Activated naive CD8-positive, alpha-beta T cell treated with anti-CD3 and anti-CD28 coated beads, Interleukin-2, amount 50 U/mL, for 24 hours (primary cell): ENCODE measurements at regions not wholly inside any gene's neighbourhood (a gene's known extent, or its start where the extent isn't known, plus 50 kb on each side); places are given as distances from the start of the nearest gene placed in this dataset.
"Not testable (repeated sequence)": the region's sequence is repeated elsewhere in the genome, so short reads cannot be mapped to it uniquely, and the experiment has no call there.

Experiments used
- ATAC-seq: fragments of 150-1000 bp; cut with Tn5 transposase; one replicate; pipeline ENCODE4 v1.10.0; 2021
- DNase-seq: peaks from one replicate; pipeline ENCODE4 v3.0.0; 2021
- H3K27ac Mint-ChIP-seq: one replicate; pipeline ENCODE4 v1.8.0; 2021; ENCODE audit warnings: mild to moderate bottlenecking, mixed read lengths
- H3K27me3 Mint-ChIP-seq: one replicate; pipeline ENCODE4 v1.8.0; 2021; ENCODE audit warnings: mixed read lengths
- H3K36me3 Mint-ChIP-seq: one replicate; pipeline ENCODE4 v1.8.0; 2021; ENCODE audit warnings: low read depth, mixed read lengths
- H3K4me1 Mint-ChIP-seq: one replicate; pipeline ENCODE4 v1.8.0; 2021; ENCODE audit warnings: mixed read lengths
- H3K4me3 Mint-ChIP-seq: one replicate; pipeline ENCODE4 v1.8.0; 2021; ENCODE audit warnings: mild to moderate bottlenecking, moderate library complexity, mixed read lengths
- H3K9me3 Mint-ChIP-seq: one replicate; pipeline ENCODE4 v1.8.0; 2021; ENCODE audit warnings: mixed read lengths

DNA sequence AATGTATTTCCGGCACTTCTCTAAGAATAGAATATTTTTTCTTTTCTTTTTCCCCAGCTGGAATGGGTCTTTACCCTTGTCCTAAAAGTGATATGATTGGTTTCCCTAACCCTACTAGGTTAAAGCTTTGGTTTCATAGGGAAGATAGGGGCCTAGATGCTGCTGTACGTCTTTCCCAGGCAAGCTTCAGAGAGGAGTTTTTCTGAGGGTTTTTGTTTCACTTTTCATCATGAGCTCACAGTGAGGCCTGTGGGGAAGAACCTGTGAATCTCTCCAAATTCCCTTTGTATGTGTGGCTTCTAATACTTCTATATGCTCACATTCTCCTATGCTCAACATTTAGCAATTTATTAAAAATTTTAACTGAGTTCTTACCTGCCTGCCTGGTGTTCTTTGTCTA is 320.0 kb upstream of the PCDH18 start:
- H3K9me3 Mint-ChIP-seq: peaks cover 6% of the 10 kb centered on the region
- H3K4me1 Mint-ChIP-seq: no peaks in the 10 kb centered on the region
- H3K27me3 Mint-ChIP-seq: no peaks in the 10 kb centered on the region
- no peak for DNase-seq
- no peak overlapping the region for H3K4me3 Mint-ChIP-seq
- ATAC-seq: no peak
- no peaks in the 10 kb centered on the region for H3K36me3 Mint-ChIP-seq
- no peak overlapping the region for H3K27ac Mint-ChIP-seq

DNA sequence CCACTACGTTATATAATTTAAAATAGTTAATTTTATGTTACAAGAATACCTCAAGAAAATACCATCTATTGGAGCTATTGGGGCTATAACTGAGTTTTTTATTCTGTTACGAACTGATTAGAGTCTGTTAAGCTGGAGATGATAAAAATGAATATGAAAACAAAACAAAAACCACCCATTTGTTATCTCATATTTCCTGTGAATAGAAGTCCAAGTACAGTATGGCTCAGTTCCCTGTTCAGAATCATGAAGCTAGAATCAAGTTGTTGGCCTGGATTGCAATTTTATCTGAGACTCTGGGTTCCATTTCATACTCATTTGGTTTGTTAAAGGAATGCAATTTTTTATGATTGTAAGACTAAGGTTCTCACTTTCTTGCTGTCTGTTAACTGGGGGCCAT is 319.1 kb upstream of the PCDH18 start:
- Mint-ChIP-seq H3K4me1 (no peaks in the 10 kb centered on the region), H3K36me3 (no peaks in the 10 kb centered on the region), H3K27me3 (no peaks in the 10 kb centered on the region), H3K9me3 (peaks cover 6% of the 10 kb centered on the region), H3K27ac (no peak overlapping the region), H3K4me3 (no peak overlapping the region)
- DNase-seq (no peak), ATAC-seq (no peak)

DNA sequence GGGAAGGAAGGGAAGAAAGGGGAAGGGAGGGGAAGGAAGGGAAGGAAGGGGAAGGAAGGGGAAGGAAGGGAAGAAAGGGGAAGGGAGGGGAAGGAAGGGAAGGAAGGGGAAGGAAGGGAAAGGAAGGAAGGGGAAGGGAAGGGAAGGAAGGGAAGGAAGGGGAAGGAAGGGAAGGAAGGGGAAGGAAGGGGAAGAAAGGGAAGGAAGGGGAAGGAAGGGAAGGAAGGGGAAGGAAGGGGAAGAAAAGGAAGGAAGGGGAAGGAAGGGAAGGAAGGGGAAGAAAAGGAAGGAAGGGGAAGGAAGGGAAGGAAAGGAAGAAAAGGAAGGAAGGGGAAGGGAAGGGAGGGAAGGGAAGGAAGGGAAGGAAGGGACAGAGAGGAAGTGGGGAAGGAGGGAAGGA is 295.7 kb upstream of the PCDH18 start:
- DNase-seq, H3K27ac Mint-ChIP-seq, H3K4me3 Mint-ChIP-seq, H3K4me1 Mint-ChIP-seq, H3K27me3 Mint-ChIP-seq, H3K36me3 Mint-ChIP-seq, ATAC-seq: not testable (repeated sequence)
- H3K9me3 Mint-ChIP-seq: peaks cover 14% of the 10 kb centered on the region

DNA sequence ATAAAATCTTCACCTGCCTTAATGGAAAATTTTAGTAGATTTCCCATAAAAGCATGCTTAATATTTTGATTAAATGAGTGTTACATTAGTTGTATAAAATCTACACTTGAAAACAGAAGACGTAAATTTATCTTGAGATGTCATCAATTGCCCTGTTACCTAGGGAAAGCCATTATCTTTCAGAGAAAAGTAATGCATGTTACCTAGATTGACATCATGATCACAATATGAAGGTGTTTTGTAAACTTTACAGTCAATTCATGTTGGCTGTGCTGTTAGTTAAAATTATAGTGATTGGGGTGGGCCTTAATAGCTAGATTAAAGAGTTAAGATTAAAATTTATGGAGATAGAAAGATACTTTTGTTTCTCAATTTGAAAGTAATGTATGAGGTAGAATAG is 293.2 kb upstream of the PCDH18 start:
- Mint-ChIP-seq H3K4me1 (no peaks in the 10 kb centered on the region), H3K27me3 (no peaks in the 10 kb centered on the region)
- no peak for ATAC-seq

DNA sequence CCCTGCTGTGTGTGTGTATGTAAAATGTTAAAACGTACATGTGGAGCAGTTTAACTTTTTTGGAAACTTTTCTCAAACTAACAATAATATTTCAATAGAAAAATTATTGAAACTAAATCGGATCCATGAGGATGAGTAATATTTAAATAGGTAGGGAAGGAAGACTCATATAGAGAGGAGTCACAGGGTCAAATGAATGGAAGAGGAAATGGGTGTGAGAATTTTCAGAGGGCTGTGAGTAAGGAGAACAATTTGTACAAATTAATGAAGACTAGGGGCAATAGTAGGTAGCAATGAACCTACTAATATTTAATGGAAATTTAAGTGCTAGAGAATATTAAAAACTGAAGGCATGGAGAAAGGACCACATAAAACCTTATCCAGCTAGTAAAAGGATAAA is 290.7 kb upstream of the PCDH18 start:
- no peak for DNase-seq
- Mint-ChIP-seq H3K9me3 (no peaks in the 10 kb centered on the region), H3K36me3 (no peaks in the 10 kb centered on the region), H3K27ac (no peak overlapping the region), H3K4me1 (no peaks in the 10 kb centered on the region), H3K4me3 (no peak overlapping the region), H3K27me3 (no peaks in the 10 kb centered on the region)
- no peak for ATAC-seq

More for the DNA sequence above, 293.2 kb upstream of the PCDH18 start:
- DNase-seq: no peak
- no peaks in the 10 kb centered on the region for H3K36me3 Mint-ChIP-seq
- H3K27ac Mint-ChIP-seq: no peak overlapping the region
- peaks cover 4% of the 10 kb centered on the region for H3K9me3 Mint-ChIP-seq
- H3K4me3 Mint-ChIP-seq: no peak overlapping the region

DNA sequence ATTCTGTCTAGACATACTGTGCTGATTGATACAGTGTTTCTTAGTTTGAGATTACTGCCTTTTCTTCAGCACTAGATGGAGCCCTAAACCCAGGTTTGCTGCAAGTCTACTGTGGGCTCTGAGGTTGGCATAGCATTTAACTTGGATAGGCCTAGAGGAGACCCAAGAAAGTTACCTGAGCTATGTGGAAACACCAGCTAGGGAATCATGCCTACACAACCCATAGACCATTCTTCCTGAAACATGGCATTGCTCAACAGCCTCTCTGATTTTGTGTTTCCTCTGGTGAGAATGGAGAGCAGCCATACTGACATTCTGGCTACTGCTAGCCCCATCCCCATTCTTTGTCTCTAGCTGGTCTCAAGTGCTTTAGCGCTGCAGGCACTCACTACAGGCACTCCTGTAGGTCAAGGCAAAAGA is 287.7 kb upstream of the PCDH18 start:
- no peak for DNase-seq
- H3K4me3 Mint-ChIP-seq: no peak overlapping the region
- H3K4me1 Mint-ChIP-seq: no peaks in the 10 kb centered on the region
- no peaks in the 10 kb centered on the region for H3K9me3 Mint-ChIP-seq
- peak; percentile 43 for ATAC-seq
- H3K27ac Mint-ChIP-seq: no peak overlapping the region
- no peaks in the 10 kb centered on the region for H3K27me3 Mint-ChIP-seq
- H3K36me3 Mint-ChIP-seq: no peaks in the 10 kb centered on the region

DNA sequence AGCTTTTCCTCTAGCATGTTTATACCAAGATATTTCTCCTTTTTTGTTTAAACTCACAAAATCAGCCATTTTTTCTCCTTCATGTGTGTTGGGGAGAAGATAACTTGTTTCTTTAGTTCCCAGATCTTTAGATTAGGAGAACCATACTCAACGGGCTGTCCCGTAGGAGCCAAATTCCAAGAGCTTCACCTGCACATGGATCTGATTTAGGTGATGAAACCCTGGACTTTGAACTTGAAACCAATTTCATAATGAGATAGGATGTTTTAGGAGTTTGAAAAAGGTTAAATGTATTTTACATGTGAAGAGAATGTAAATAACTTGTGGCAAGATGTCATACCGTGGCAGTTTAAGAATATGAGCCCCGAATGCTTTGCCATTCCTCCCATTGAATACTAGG is 280.0 kb upstream of the PCDH18 start:
- ATAC-seq (no peak), DNase-seq (no peak)
- H3K27ac Mint-ChIP-seq: no peak overlapping the region
- no peaks in the 10 kb centered on the region for H3K27me3 Mint-ChIP-seq
- no peaks in the 10 kb centered on the region for H3K9me3 Mint-ChIP-seq
- H3K36me3 Mint-ChIP-seq: no peaks in the 10 kb centered on the region
- no peak overlapping the region for H3K4me3 Mint-ChIP-seq
- H3K4me1 Mint-ChIP-seq: no peaks in the 10 kb centered on the region

DNA sequence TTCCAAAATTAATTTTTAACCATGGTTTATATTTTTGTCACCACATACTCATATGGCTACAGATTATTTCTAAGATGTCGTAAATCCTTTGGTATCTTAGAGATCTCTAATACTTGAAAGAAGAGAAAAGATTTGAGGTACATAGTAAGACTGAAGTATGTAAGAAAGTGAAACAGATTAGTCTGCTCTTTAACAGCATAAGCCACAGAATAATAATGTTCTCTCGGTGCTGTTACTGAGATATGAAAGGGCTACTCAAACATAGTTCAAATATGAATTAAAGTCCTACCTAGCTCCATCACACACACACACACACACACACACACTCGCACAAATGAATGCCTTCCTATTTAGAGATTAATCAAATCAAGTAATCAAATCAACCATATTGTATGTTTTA is 274.1 kb upstream of the PCDH18 start:
- H3K4me3 Mint-ChIP-seq: no peak overlapping the region
- no peaks in the 10 kb centered on the region for H3K9me3 Mint-ChIP-seq
- H3K27me3 Mint-ChIP-seq: no peaks in the 10 kb centered on the region

DNA sequence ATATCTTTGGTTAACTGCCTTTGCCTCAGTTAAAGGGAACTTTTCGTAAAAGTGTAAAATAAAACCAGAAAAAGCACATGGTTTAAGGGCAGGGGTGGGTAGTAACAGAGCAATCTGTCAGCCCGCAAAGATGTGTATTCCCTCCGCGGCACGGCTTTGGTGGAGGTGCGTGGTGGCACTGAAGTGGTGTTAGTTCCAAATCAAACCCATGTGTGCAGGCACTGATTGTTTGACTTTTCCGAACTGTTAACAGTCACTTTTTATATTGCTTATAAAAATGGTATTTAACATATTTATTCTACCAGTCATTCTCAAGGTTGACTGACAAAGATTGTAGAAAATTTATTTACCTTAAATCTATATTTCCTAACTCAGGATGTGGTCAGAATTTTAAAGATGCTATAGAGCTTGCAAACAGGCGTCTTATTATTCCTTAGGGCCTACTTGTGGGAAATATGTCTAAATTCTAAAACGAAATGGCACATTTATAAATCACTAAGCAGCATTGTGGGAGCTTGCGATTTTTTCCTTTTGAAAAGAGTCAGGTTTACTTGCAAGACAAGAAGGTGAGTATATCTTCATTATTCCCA is 272.7 kb upstream of the PCDH18 start:
- H3K4me3 Mint-ChIP-seq: no peak overlapping the region
- H3K27me3 Mint-ChIP-seq: no peaks in the 10 kb centered on the region
- H3K27ac Mint-ChIP-seq: no peak overlapping the region
- DNase-seq (no peak), ATAC-seq (no peak)
- no peaks in the 10 kb centered on the region for H3K4me1 Mint-ChIP-seq
- no peaks in the 10 kb centered on the region for H3K9me3 Mint-ChIP-seq
- no peaks in the 10 kb centered on the region for H3K36me3 Mint-ChIP-seq

More for the DNA sequence above, 274.1 kb upstream of the PCDH18 start:
- no peaks in the 10 kb centered on the region for H3K36me3 Mint-ChIP-seq
- H3K27ac Mint-ChIP-seq: no peak overlapping the region
- no peak for DNase-seq
- H3K4me1 Mint-ChIP-seq: no peaks in the 10 kb centered on the region
- no peak for ATAC-seq

DNA sequence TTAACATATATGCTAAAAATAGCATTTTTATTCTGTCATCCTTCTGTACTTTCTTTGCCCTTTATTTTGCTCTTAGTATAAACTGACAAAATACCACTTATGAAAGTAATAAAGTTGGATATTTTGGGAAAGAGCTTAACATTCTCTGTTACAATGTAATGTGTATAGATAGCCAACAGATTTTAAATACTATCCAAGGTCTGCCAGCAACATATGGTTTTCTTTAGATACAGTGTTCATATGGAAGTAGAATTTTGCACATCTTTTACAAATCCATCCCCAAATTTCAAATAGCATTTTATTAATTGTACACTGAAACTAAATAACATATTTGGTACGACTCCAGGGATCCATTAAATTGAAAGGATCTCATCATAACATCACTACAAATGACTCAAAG is 268.6 kb upstream of the PCDH18 start:
- Mint-ChIP-seq H3K36me3 (no peaks in the 10 kb centered on the region), H3K9me3 (no peaks in the 10 kb centered on the region), H3K4me3 (no peak overlapping the region), H3K27ac (no peak overlapping the region), H3K27me3 (no peaks in the 10 kb centered on the region), H3K4me1 (no peaks in the 10 kb centered on the region)
- ATAC-seq (no peak), DNase-seq (no peak)

DNA sequence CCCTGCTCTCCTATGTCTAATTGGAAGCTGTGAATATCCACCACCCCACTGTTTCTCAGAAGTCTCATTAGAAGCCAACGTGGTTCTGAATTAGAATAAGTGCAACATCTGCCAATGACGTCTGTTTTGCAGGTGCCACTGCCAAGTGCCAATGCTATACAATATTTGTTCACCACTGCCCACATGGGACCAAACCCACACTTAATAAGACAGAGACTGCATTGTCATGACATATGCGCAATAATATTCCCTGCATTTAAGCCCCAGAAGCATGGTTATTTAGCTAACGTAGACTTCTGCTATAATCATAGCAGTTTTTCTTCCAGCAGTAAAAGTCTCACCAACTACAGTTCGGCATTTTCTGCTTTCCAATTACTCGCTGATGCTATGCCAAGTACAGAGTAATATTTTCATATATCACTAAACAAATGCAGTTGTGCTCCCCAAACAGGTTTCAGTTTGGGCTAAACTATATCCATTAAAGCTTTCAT is 262.5 kb upstream of the PCDH18 start:
- no peaks in the 10 kb centered on the region for H3K9me3 Mint-ChIP-seq

DNA sequence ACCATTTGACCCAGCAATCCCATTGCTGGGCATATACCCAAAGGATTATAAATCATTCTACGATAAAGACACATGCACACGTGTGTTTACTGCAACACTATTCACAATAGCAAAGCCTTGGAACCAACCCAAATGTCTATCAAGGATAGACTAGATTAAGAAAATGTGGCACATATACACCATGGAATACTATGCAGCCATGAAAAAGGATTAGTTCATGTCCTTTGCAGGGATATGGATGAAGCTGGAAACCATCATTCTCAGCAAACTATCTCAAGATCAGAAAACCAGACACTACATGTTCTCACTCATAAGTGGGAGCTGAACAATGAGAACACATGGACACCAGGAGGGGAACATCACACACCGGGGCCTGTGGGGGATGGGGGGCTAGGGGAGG is 257.0 kb upstream of the PCDH18 start:
- not testable (repeated sequence) for H3K4me1 Mint-ChIP-seq, H3K4me3 Mint-ChIP-seq, ATAC-seq, H3K27me3 Mint-ChIP-seq, H3K27ac Mint-ChIP-seq, H3K9me3 Mint-ChIP-seq, DNase-seq, H3K36me3 Mint-ChIP-seq

More for the DNA sequence above, 262.5 kb upstream of the PCDH18 start:
- Mint-ChIP-seq H3K4me1 (no peaks in the 10 kb centered on the region), H3K27me3 (no peaks in the 10 kb centered on the region), H3K4me3 (no peak overlapping the region), H3K27ac (no peak overlapping the region), H3K36me3 (no peaks in the 10 kb centered on the region)
- no peak for ATAC-seq
- DNase-seq: no peak

DNA sequence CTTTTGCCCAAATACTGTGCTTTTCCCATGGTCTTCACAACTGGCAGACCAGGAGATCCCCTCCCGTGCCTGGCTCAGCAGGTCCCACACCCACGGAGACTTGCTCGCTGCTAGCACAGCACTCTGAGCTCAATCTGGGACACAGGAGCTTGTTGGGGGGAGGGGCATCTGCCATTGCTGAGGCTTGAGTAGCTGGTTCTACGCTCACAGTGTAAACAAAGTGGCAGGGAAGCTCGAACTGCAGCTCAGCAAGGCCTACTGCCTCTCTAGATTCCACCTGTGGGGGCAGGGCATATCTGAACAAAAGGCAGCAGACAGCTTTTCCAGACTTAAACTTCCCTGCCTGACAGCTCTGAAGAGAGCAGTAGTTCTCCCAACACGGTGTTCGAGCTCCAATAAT is 251.6 kb upstream of the PCDH18 start:
- H3K9me3 Mint-ChIP-seq: peaks cover 11% of the 10 kb centered on the region
- not testable (repeated sequence) for DNase-seq, H3K27me3 Mint-ChIP-seq, H3K4me1 Mint-ChIP-seq, H3K36me3 Mint-ChIP-seq, H3K4me3 Mint-ChIP-seq, H3K27ac Mint-ChIP-seq, ATAC-seq

DNA sequence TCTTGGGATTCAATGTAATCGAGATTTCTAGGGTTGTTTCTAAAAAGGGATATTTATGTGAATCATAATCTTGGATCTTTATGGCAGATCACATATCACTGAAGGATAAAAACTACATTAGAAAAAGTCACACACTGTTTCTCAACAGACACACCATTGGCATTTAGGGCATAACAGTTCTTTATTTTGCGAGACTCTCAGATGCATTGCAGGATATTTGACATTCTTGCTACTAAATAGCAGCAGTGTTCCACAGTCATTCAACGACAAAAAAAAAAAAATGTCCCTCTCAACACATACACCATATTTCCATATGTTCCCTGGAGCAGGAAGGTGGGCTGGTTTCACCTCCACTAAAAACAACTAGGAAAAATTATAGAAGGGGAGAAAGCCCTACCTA is 243.4 kb upstream of the PCDH18 start:
- no peak for DNase-seq
- Mint-ChIP-seq H3K27ac (no peak overlapping the region), H3K4me3 (no peak overlapping the region), H3K4me1 (no peaks in the 10 kb centered on the region), H3K27me3 (no peaks in the 10 kb centered on the region), H3K9me3 (peaks cover 5% of the 10 kb centered on the region), H3K36me3 (no peaks in the 10 kb centered on the region)
- no peak for ATAC-seq

DNA sequence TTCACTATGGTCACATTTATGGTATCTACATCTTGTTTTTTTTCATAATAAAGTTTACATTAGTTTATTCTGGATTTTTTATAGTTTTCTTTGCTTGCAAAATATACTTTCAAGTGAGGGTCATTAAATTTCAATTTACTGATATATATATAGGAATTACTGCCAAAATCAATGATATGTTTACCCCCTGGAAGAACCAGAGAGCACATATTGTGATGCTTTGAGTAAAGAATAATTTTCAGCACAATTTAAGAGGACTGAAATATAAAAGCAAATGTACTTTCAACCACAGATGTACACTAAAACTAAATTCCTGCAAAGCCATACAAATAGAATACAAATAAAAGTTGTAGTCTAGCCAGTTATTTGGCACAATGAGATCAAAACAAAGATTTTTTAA is 242.2 kb upstream of the PCDH18 start:
- H3K4me3 Mint-ChIP-seq: no peak overlapping the region
- H3K27me3 Mint-ChIP-seq: no peaks in the 10 kb centered on the region
- no peaks in the 10 kb centered on the region for H3K4me1 Mint-ChIP-seq
- no peak overlapping the region for H3K27ac Mint-ChIP-seq
- no peaks in the 10 kb centered on the region for H3K36me3 Mint-ChIP-seq
- DNase-seq (no peak), ATAC-seq (no peak)
- peaks cover 5% of the 10 kb centered on the region for H3K9me3 Mint-ChIP-seq

DNA sequence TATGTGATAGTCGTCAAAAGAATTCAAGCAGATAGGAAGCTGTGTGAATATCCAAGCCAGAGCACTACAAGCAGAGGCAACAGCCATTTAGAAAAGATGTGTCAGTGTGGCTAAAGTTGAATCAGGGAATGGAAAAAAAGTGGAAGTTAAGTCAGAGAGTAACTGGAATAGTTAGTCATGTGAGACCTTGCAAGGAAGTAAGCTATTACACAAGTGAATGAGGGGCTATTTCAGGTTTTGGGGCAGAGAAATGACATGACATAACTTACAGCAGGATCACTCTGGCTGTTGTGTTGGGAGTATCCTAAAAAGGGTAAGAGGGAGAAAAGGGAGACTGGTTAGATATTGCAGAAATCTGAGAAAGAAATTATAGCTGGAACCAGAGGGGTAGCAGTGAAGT is 236.6 kb upstream of the PCDH18 start:
- ATAC-seq (no peak), DNase-seq (no peak)
- Mint-ChIP-seq H3K4me3 (no peak overlapping the region), H3K27me3 (no peaks in the 10 kb centered on the region), H3K9me3 (peaks cover 6% of the 10 kb centered on the region), H3K27ac (no peak overlapping the region), H3K4me1 (no peaks in the 10 kb centered on the region), H3K36me3 (no peaks in the 10 kb centered on the region)
